H1 (cell line): ENCODE measurements at regions not wholly inside any gene's neighbourhood (a gene's known extent, or its start where the extent isn't known, plus 50 kb on each side); places are given as distances from the start of the nearest gene placed in this dataset.

ENCODE experiments used
- CTCF ChIA-PET: fragments of 300-600 bp; sonication (Branson Sonifier 250); formaldehyde crosslinking; loops from one replicate; lab custom pipeline; 2021; ENCODE audit not compliant: partially characterized antibody; lab: Charles Lee
- POLR2A ChIA-PET: fragments of 300-600 bp; sonication (Branson Sonifier 250); formaldehyde crosslinking; loops from one replicate; lab custom pipeline; 2021; ENCODE audit warnings: inconsistent platforms; ENCODE audit not compliant: partially characterized antibody; lab: Charles Lee
- DNase-seq, 2 experiments: peaks; one replicate each; pipeline versions ENCODE4 v3.0.0 to v3.0.0-alpha.2; 2010 to 2022; ENCODE audit warnings: low spot score in 2 of 2, low read depth in 1 of 2, mixed read lengths in 1 of 2
- FAIRE-seq: peaks from 2 replicates; lab custom pipeline; 2011; peaks lifted over from hg19 to GRCh38; lab: Jason Lieb, UNC
- H2AFZ ChIP-seq: 2 replicates; pipeline ENCODE4 v1.8.1; 2012; ENCODE audit warnings: low read length, inconsistent platforms
- H2AK5ac ChIP-seq: 2 replicates; pipeline ENCODE4 v1.6.1; 2013; ENCODE audit warnings: low read depth, low read length
- H2BK120ac ChIP-seq: replicated peaks from 2 replicates; pipeline ENCODE3; 2013; ENCODE audit warnings: low read depth, low read length, inconsistent platforms
- H2BK12ac ChIP-seq: 2 replicates; pipeline ENCODE4 v1.6.1; 2013; ENCODE audit warnings: low read depth, low read length
- H2BK15ac ChIP-seq: 2 replicates; pipeline ENCODE4 v1.6.1; 2013; ENCODE audit warnings: low read length
- H2BK20ac ChIP-seq: 2 replicates; pipeline ENCODE4 v1.6.1; 2013; ENCODE audit warnings: low read length
- H2BK5ac ChIP-seq: 2 replicates; pipeline ENCODE4 v1.6.1; 2013; ENCODE audit warnings: low read depth, low read length
- H3K14ac ChIP-seq: 2 replicates; pipeline ENCODE4 v1.6.1; 2013; ENCODE audit warnings: inconsistent platforms; ENCODE audit not compliant: insufficient read length
- H3K18ac ChIP-seq: 2 replicates; pipeline ENCODE4 v1.6.1; 2013; ENCODE audit warnings: low read length; ENCODE audit errors: extremely low read depth
- H3K23ac ChIP-seq: 2 replicates; pipeline ENCODE4 v1.6.1; 2013; ENCODE audit warnings: inconsistent platforms; ENCODE audit not compliant: insufficient read length
- H3K23me2 ChIP-seq: 2 replicates; pipeline ENCODE4 v1.6.1; 2013; ENCODE audit warnings: low read depth, low read length
- H3K27ac ChIP-seq: 2 replicates; pipeline ENCODE4 v1.6.1; 2011; ENCODE audit warnings: low read depth, low read length, inconsistent platforms
- H3K27me3 ChIP-seq, 4 experiments: replicated peaks in 1 of 4; 1 replicate in 1 of 4; 2 replicates in 3 of 4; pipeline versions ENCODE4 v1.6.1 to v1.8.1; 2011 to 2013; ENCODE audit warnings: low read length in 3 of 4, mild to moderate bottlenecking in 3 of 4, inconsistent platforms in 2 of 4, mixed read lengths in 2 of 4, moderate library complexity in 1 of 4; ENCODE audit not compliant: control insufficient read depth in 3 of 4, insufficient read depth in 3 of 4; ENCODE audit errors: extremely low read depth in 1 of 4
- H3K36me3 ChIP-seq, 4 experiments: 2 replicates each; pipeline versions ENCODE4 v1.6.1 to v1.8.1; 2011 to 2013; ENCODE audit warnings: mild to moderate bottlenecking in 4 of 4, low read length in 3 of 4, moderate library complexity in 2 of 4, control low read depth in 1 of 4, inconsistent platforms in 1 of 4; ENCODE audit not compliant: insufficient read depth in 4 of 4, control insufficient read depth in 2 of 4
- H3K4ac ChIP-seq: replicated peaks from 2 replicates; pipeline ENCODE3; 2013; ENCODE audit warnings: low read length, low read depth, mixed read lengths, inconsistent platforms; ENCODE audit not compliant: insufficient read length
- H3K4me1 ChIP-seq, 4 experiments: replicated peaks in 1 of 4; 1 replicate in 1 of 4; 2 replicates in 3 of 4; pipeline versions ENCODE4 v1.6.1 to v1.8.1; 2011 to 2013; ENCODE audit warnings: low read length in 3 of 4, inconsistent platforms in 2 of 4, mixed read lengths in 1 of 4; ENCODE audit not compliant: insufficient read depth in 4 of 4, control insufficient read depth in 3 of 4
- H3K4me2 ChIP-seq, 2 experiments: 2 replicates each; pipeline versions ENCODE4 v1.6.1 to v1.8.1; 2011 to 2013; ENCODE audit warnings: low read depth in 2 of 2, low read length in 2 of 2, control low read depth in 1 of 2, inconsistent platforms in 1 of 2, mild to moderate bottlenecking in 1 of 2; ENCODE audit not compliant: insufficient read depth in 1 of 2
- H3K4me3 ChIP-seq, 4 experiments: fragments of 200-600, 300-600 bp in 1 of 4; sonication (generic), shearing (Covaris generic), sonication (Bioruptor Twin) in 1 of 4; 2 replicates each; pipeline versions ENCODE4 v1.5.1 to v1.8.1; 2011 to 2016; ENCODE audit warnings: low read length in 4 of 4, low read depth in 3 of 4, control low read depth in 2 of 4, inconsistent platforms in 2 of 4, mild to moderate bottlenecking in 2 of 4, mixed read lengths in 1 of 4, moderate library complexity in 1 of 4; ENCODE audit not compliant: insufficient read depth in 2 of 4; ENCODE audit errors: extremely low read depth in 1 of 4
- H3K56ac ChIP-seq: replicated peaks from 2 replicates; pipeline ENCODE3; 2013; ENCODE audit warnings: low read depth, mild to moderate bottlenecking, mixed read lengths, low read length, inconsistent platforms; ENCODE audit not compliant: insufficient read length
- H3K79me1 ChIP-seq: 2 replicates; pipeline ENCODE4 v1.6.1; 2013; ENCODE audit warnings: low read depth, low read length, control low read depth
- H3K79me2 ChIP-seq, 2 experiments: 2 replicates each; pipeline versions ENCODE4 v1.6.1 to v1.8.1; 2012 to 2013; ENCODE audit warnings: low read length in 2 of 2, mild to moderate bottlenecking in 2 of 2, inconsistent platforms in 1 of 2; ENCODE audit not compliant: insufficient read depth in 2 of 2, control insufficient read depth in 1 of 2
- H3K9ac ChIP-seq, 4 experiments: replicated peaks in 1 of 4; 1 replicate in 1 of 4; 2 replicates in 3 of 4; pipeline versions ENCODE4 v1.6.1 to v1.8.1; 2011 to 2013; ENCODE audit warnings: low read depth in 3 of 4, low read length in 3 of 4, control low read depth in 2 of 4, mild to moderate bottlenecking in 2 of 4, moderate library complexity in 2 of 4, inconsistent platforms in 1 of 4; ENCODE audit errors: extremely low read depth in 1 of 4
- H3K9me3 ChIP-seq, 2 experiments: 2 replicates each; pipeline versions ENCODE4 v1.6.1 to v1.8.1; 2012 to 2013; ENCODE audit warnings: mild to moderate bottlenecking in 2 of 2, moderate library complexity in 2 of 2, control low read depth in 1 of 2, inconsistent platforms in 1 of 2, low read depth in 1 of 2, low read length in 1 of 2, mixed read lengths in 1 of 2; ENCODE audit not compliant: insufficient read depth in 2 of 2
- H4K20me1 ChIP-seq, 2 experiments: replicated peaks in 1 of 2; 2 replicates each; pipeline versions ENCODE3 to v1.8.1; 2011 to 2013; ENCODE audit warnings: inconsistent platforms in 2 of 2, low read length in 2 of 2, mild to moderate bottlenecking in 1 of 2; ENCODE audit not compliant: insufficient read depth in 2 of 2, control insufficient read depth in 1 of 2
- H4K5ac ChIP-seq: 2 replicates; pipeline ENCODE4 v1.6.1; 2013; ENCODE audit warnings: low read length, low read depth, mixed read lengths, inconsistent platforms; ENCODE audit not compliant: insufficient read length
- H4K8ac ChIP-seq: 2 replicates; pipeline ENCODE4 v1.8.0; 2013; ENCODE audit warnings: mild to moderate bottlenecking, moderate library complexity, low read length, inconsistent platforms; ENCODE audit not compliant: insufficient read depth; ENCODE audit errors: extremely low read depth
- H4K91ac ChIP-seq: replicated peaks from 2 replicates; pipeline ENCODE3; 2013; ENCODE audit warnings: low read length, mixed read lengths, inconsistent platforms; ENCODE audit not compliant: insufficient read length
- BCL11A ChIP-seq, 2 experiments: IDR thresholded peaks; one replicate each; pipeline ENCODE4 v1.6.1; 2011; ENCODE audit warnings: low read depth in 2 of 2, low read length in 2 of 2, mild to moderate bottlenecking in 2 of 2
- CEBPB ChIP-seq: IDR thresholded peaks from 2 replicates; pipeline ENCODE4 v1.6.1; 2012; ENCODE audit warnings: low read depth, low read length
- HDAC6 ChIP-seq: IDR thresholded peaks from one replicate; pipeline ENCODE4 v1.7.1; 2012; ENCODE audit warnings: low read depth, mild to moderate bottlenecking, inconsistent platforms, low read length, moderate library complexity
- RAD21 ChIP-seq, 2 experiments: IDR thresholded peaks in 1 of 2; conservative IDR thresholded peaks in 1 of 2; 2 replicates each; pipeline ENCODE4 v1.6.1; 2011; ENCODE audit warnings: low read depth in 2 of 2, low read length in 2 of 2, improper control_type of control experiment in 1 of 2, inconsistent platforms in 1 of 2, mild to moderate bottlenecking in 1 of 2, moderate library complexity in 1 of 2
- SP4 ChIP-seq: IDR thresholded peaks from 2 replicates; pipeline ENCODE4 v1.6.1; 2012; ENCODE audit warnings: low read length, inconsistent platforms
- SUZ12 ChIP-seq: fragments of 200-600 bp; sonication (generic); IDR thresholded peaks from 2 replicates; pipeline ENCODE4 v1.6.1; 2012; ENCODE audit warnings: mild to moderate bottlenecking, inconsistent platforms, low read length, moderate library complexity, mixed read lengths
- ZNF274 ChIP-seq: IDR thresholded peaks from 2 replicates; pipeline ENCODE4 v1.7.0; 2012; ENCODE audit warnings: low read length, borderline replicate concordance; ENCODE audit errors: extremely low read depth
- WGBS, 2 experiments: shearing (Covaris generic) in 1 of 2; methylation state at CpG; one replicate each; pipeline versions ENCODE4 v1.1.6 to v1.1.7; 2013 to 2015; ENCODE audit warnings: low lambda C conversion rate in 2 of 2, mixed read lengths in 2 of 2, inconsistent platforms in 1 of 2, low coverage in 1 of 2, missing lambda C conversion rate in 1 of 2; ENCODE audit not compliant: insufficient replicate concordance in 2 of 2, insufficient coverage in 1 of 2, insufficient read length in 1 of 2; ENCODE audit errors: extremely low coverage in 1 of 2, missing lambda C conversion rate in 1 of 2; 5-methylcytosine and 5-hydroxymethylcytosine counted together

GRCh38 chr2:237236188-237236587, 150.5 kb downstream of the COPS8 start:
- H3K36me3 ChIP-seq = no peaks in the 10 kb centered on the region; a peak in 2 of 8 replicates
- H2BK15ac ChIP-seq = no peak overlapping the region
- H3K9ac ChIP-seq = no peak overlapping the region
- H3K9me3 ChIP-seq = peaks cover 8 to 10% of the 10 kb centered on the region in 2 experiments; a peak in 1 of 4 replicates
- no peak overlapping the region for H2BK20ac ChIP-seq
- no peaks in the 10 kb centered on the region for H3K79me1 ChIP-seq
- H3K79me2 ChIP-seq = no peaks in the 10 kb centered on the region
- H2AFZ ChIP-seq = no peak overlapping the region
- DNase-seq = no peak
- H4K91ac ChIP-seq = no peak overlapping the region
- POLR2A ChIA-PET = no interaction called here
- WGBS, 2 experiments = 97% methylated on average over 2 of the region's 2 CpGs; no CpG with 5 or more reads in 1 of the 2 experiments
- H3K18ac ChIP-seq = no peak overlapping the region
- H3K27ac ChIP-seq = no peak overlapping the region
- no peaks in the 10 kb centered on the region for H4K20me1 ChIP-seq
- no peaks in the 10 kb centered on the region for H3K23me2 ChIP-seq
- no peaks in the 10 kb centered on the region for H3K27me3 ChIP-seq
- FAIRE-seq = no peak
- no peak overlapping the region for H4K5ac ChIP-seq
- H2BK120ac ChIP-seq = no peak overlapping the region
- H3K14ac ChIP-seq = no peak overlapping the region
- H3K4me3 ChIP-seq = no peak overlapping the region
- H3K4me2 ChIP-seq = no peak overlapping the region
- H3K4ac ChIP-seq = no peak overlapping the region
- no peak overlapping the region for H3K56ac ChIP-seq
- TF ChIP-seq BCL11A (IDR thresholded peaks at IDR 0.05; ENCODE audit: low read depth in 2 of 2, low read length in 2 of 2) (no peak), HDAC6 (no peak), CEBPB (no peak), RAD21 (IDR thresholded peaks at IDR 0.05 in 1 of 2, conservative IDR thresholded peaks at IDR 0.05 in 1 of 2; ENCODE audit: low read depth in 2 of 2, low read length in 2 of 2) (no peak), SP4 (no peak), ZNF274 (no peak), SUZ12 (no peak)
- H2BK5ac ChIP-seq = no peak overlapping the region
- CTCF ChIA-PET = interaction anchor here (0.7 to 1.6 kb wide), 2 partner anchors 20 to 185 kb away, joined by 3 read pairs; no protein-coding TSS in a partner anchor
- H3K4me1 ChIP-seq = no peaks in the 10 kb centered on the region
- H3K23ac ChIP-seq = no peak overlapping the region
- H2AK5ac ChIP-seq = no peak overlapping the region
- no peak overlapping the region for H4K8ac ChIP-seq
- H2BK12ac ChIP-seq = no peak overlapping the region
